GM12878 (cell line): ENCODE measurements at regions not wholly inside any gene's neighbourhood (a gene's known extent, or its start where the extent isn't known, plus 50 kb on each side); places are given as distances from the start of the nearest gene placed in this dataset.

Experiments
- ATAC-seq: fragments of 200-7000 bp; cut with Tn5 transposase; 3 replicates; pipeline ENCODE4 v1.9.1; 2020; ENCODE audit warnings: mild to moderate bottlenecking, moderate library complexity
- BruUV-seq: library from RNA; stranded (reverse); fragments of 400-500 nt; replicated peaks from 2 replicates; lab custom pipeline; 2021; lab: Mats Ljungman, UMichigan
- CTCF ChIA-PET: fragments of 300-600 bp; sonication (Branson Sonifier 250); formaldehyde crosslinking; extraction: SDS; loops from one replicate; lab custom pipeline; 2021; ENCODE audit warnings: inconsistent platforms; lab: Yijun Ruan, JAX
- POLR2A ChIA-PET: fragments of 350-600 bp; formaldehyde crosslinking; extraction: SDS; loops from one replicate; lab custom pipeline; 2021; ENCODE audit warnings: inconsistent platforms; lab: Charles Lee
- RAD21 ChIA-PET: fragments of 300-600 bp; sonication (Branson Sonifier 250); formaldehyde crosslinking; loops from one replicate; lab custom pipeline; 2023; ENCODE audit warnings: antibody characterized with exemption; ENCODE audit not compliant: unreplicated experiment; lab: Charles Lee
- SMC1A ChIA-PET: fragments of 300-600 bp; sonication (Branson Sonifier 250); formaldehyde crosslinking; loops from one replicate; lab custom pipeline; 2023; ENCODE audit not compliant: unreplicated experiment, uncharacterized antibody; lab: Charles Lee
- DNase-seq: peaks from one replicate; pipeline ENCODE4 v3.0.0-alpha.2; 2011; ENCODE audit warnings: low read depth, low spot score
- FAIRE-seq: peaks from 3 replicates; lab custom pipeline; 2011; peaks lifted over from hg19 to GRCh38; lab: Jason Lieb, UNC
- H2AFZ ChIP-seq: 2 replicates; pipeline ENCODE4 v1.6.0; 2011; ENCODE audit warnings: low read depth, low read length, control low read depth; ENCODE audit not compliant: control insufficient read depth
- H3K27ac ChIP-seq: 2 replicates; pipeline ENCODE4 v1.5.1; 2011; ENCODE audit warnings: control low read depth; ENCODE audit not compliant: control insufficient read depth, insufficient read depth
- H3K27me3 ChIP-seq, 2 experiments: replicated peaks in 1 of 2; 2 replicates each; pipeline versions ENCODE4 v1.6.0 to v1.6.1; 2011; ENCODE audit warnings: low read length in 1 of 2; ENCODE audit not compliant: control insufficient read depth in 2 of 2, insufficient read depth in 2 of 2
- H3K36me3 ChIP-seq, 2 experiments: 2 replicates each; pipeline ENCODE4 v1.5.1; 2011; ENCODE audit warnings: low read length in 1 of 2; ENCODE audit not compliant: control insufficient read depth in 2 of 2, insufficient read depth in 2 of 2
- H3K4me1 ChIP-seq: 2 replicates; pipeline ENCODE4 v1.6.1; 2011; ENCODE audit warnings: mild to moderate bottlenecking, low read length, moderate library complexity, mixed read lengths; ENCODE audit not compliant: control insufficient read depth, insufficient read depth
- H3K4me2 ChIP-seq: 2 replicates; pipeline ENCODE4 v1.6.0; 2011; ENCODE audit warnings: control low read depth; ENCODE audit not compliant: control insufficient read depth, insufficient read depth
- H3K4me3 ChIP-seq: fragments of 200-600 bp; sonication (generic); 2 replicates; pipeline ENCODE4 v1.5.1; 2016
- H3K79me2 ChIP-seq: 2 replicates; pipeline ENCODE4 v1.6.0; 2011; ENCODE audit warnings: low read length; ENCODE audit not compliant: control insufficient read depth, insufficient read depth
- H3K9ac ChIP-seq: 2 replicates; pipeline ENCODE4 v1.8.0; 2011; ENCODE audit warnings: low read length, control low read depth, mixed read lengths; ENCODE audit not compliant: control insufficient read depth, insufficient read depth
- H3K9me3 ChIP-seq: replicated peaks from 3 replicates; pipeline ENCODE4 v1.5.1; 2011; ENCODE audit warnings: mild to moderate bottlenecking, low read length; ENCODE audit not compliant: control insufficient read depth, insufficient read depth
- H4K20me1 ChIP-seq: 2 replicates; pipeline ENCODE4 v1.6.0; 2011; ENCODE audit not compliant: control insufficient read depth, insufficient read depth
- ATF3 ChIP-seq: IDR thresholded peaks from 2 replicates; pipeline ENCODE4 v1.6.1; 2011; ENCODE audit warnings: low read depth, mild to moderate bottlenecking, low read length, moderate library complexity, borderline replicate concordance; ENCODE audit errors: extremely low read depth
- ELK1 ChIP-seq: IDR thresholded peaks from 2 replicates; pipeline ENCODE4 v1.6.1; 2012; ENCODE audit warnings: low read depth, low read length, improper control_type of control experiment
- JUND ChIP-seq: IDR thresholded peaks from 2 replicates; pipeline ENCODE4 v1.6.1; 2012; ENCODE audit warnings: low read depth, mild to moderate bottlenecking, low read length, improper control_type of control experiment, moderate library complexity
- MAX ChIP-seq: IDR thresholded peaks from 2 replicates; pipeline ENCODE4 v1.6.1; 2012; ENCODE audit warnings: low read depth, low read length, improper control_type of control experiment
- NR2C1 ChIP-seq: fragments of 450-650 bp; IDR thresholded peaks from 2 replicates; pipeline ENCODE4 v1.6.1; 2017; ENCODE audit warnings: antibody characterized with exemption, mild to moderate bottlenecking, moderate library complexity
- STAT1 ChIP-seq: fragments of 450-650 bp; conservative IDR thresholded peaks from 2 replicates; pipeline ENCODE4 v1.6.1; 2014; ENCODE audit warnings: antibody characterized with exemption, mild to moderate bottlenecking
- TAF1 ChIP-seq: IDR thresholded peaks from 2 replicates; pipeline ENCODE4 v1.6.1; 2011; ENCODE audit warnings: mild to moderate bottlenecking, low read depth, low read length, borderline replicate concordance
- WGBS: methylation state at CpG from one replicate; pipeline ENCODE4 v1.1.6; 2016; ENCODE audit warnings: low lambda C conversion rate; ENCODE audit not compliant: insufficient replicate concordance, insufficient coverage; ENCODE audit errors: missing lambda C conversion rate; 5-methylcytosine and 5-hydroxymethylcytosine counted together
- in situ Hi-C: fragments of 300-500 bp; cut with MboI; formaldehyde crosslinking; loops from 9 replicates; pipeline ENCODE4 v1.14.3; 2018; ENCODE audit warnings: mixed read lengths
- intact Hi-C: fragments of 100-400 bp; cut with micrococcal nuclease; formaldehyde crosslinking; loops from one replicate; pipeline ENCODE4 v1.14.2; 2022; ENCODE audit not compliant: unreplicated experiment
- TF ChIP-seq, protein P1 (sequence below): fragments of 450-650 bp; conservative IDR thresholded peaks from 2 replicates; pipeline ENCODE4 v1.6.1; 2017; ENCODE audit warnings: mild to moderate bottlenecking, moderate library complexity

- Histone ChIP-seq H3K27ac (no peak overlapping the region), H3K4me3 (no peak overlapping the region), H2AFZ (no peak overlapping the region), H3K27me3 (no peaks in the 10 kb centered on the region), H3K9ac (no peak overlapping the region), H3K4me2 (no peak overlapping the region), H3K79me2 (no peaks in the 10 kb centered on the region), H4K20me1 (no peaks in the 10 kb centered on the region), H3K36me3 (no peaks in the 10 kb centered on the region), H3K9me3 (no peaks in the 10 kb centered on the region), H3K4me1 (no peaks in the 10 kb centered on the region)
- ChIA-PET POLR2A (no interaction called here), RAD21 (no interaction called here), SMC1A (no interaction called here), CTCF (no interaction called here)
- in situ Hi-C loops (no loop called here), intact Hi-C loops (no loop called here)
- BruUV-seq: no TSS peak
- ATAC-seq (no peak), DNase-seq (no peak), FAIRE-seq (no peak)
- no peak for TF ChIP-seq STAT1
- TF ChIP-seq, protein P1, sequence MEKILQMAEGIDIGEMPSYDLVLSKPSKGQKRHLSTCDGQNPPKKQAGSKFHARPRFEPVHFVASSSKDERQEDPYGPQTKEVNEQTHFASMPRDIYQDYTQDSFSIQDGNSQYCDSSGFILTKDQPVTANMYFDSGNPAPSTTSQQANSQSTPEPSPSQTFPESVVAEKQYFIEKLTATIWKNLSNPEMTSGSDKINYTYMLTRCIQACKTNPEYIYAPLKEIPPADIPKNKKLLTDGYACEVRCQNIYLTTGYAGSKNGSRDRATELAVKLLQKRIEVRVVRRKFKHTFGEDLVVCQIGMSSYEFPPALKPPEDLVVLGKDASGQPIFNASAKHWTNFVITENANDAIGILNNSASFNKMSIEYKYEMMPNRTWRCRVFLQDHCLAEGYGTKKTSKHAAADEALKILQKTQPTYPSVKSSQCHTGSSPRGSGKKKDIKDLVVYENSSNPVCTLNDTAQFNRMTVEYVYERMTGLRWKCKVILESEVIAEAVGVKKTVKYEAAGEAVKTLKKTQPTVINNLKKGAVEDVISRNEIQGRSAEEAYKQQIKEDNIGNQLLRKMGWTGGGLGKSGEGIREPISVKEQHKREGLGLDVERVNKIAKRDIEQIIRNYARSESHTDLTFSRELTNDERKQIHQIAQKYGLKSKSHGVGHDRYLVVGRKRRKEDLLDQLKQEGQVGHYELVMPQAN: no peak
- no peak for TF ChIP-seq NR2C1
- TF ChIP-seq JUND: no peak
- TF ChIP-seq MAX: no peak
- TF ChIP-seq TAF1: no peak
- no peak for TF ChIP-seq ATF3
- TF ChIP-seq ELK1: no peak
- WGBS: 52% methylated on average over 4 of the region's 4 CpGs
Observed at GRCh38 chr13:108460043-108460442, 169.4 kb upstream of the MYO16 start.
